MCF 10A (cell line): ENCODE measurements at regions not wholly inside any gene's neighbourhood (a gene's known extent, or its start where the extent isn't known, plus 50 kb on each side); places are given as distances from the start of the nearest gene placed in this dataset.

Experiments
- BruUV-seq: library from RNA; stranded (reverse); fragments of 400-500 nt; replicated peaks from 2 replicates; lab custom pipeline; 2021; lab: Mats Ljungman, UMichigan
- CTCF ChIA-PET: fragments of 300-600 bp; sonication (Branson Sonifier 250); formaldehyde crosslinking; extraction: SDS; loops from one replicate; lab custom pipeline; 2021; ENCODE audit warnings: antibody characterized with exemption, inconsistent platforms; lab: Yijun Ruan, JAX
- POLR2A ChIA-PET: fragments of 300-600, 350-650 bp; sonication (Branson Sonifier 250); formaldehyde crosslinking; extraction: SDS; loops from one replicate; lab custom pipeline; 2020; ENCODE audit warnings: antibody characterized with exemption, inconsistent platforms; lab: Yijun Ruan, JAX
- DNase-seq: peaks from one replicate; pipeline ENCODE4 v3.0.0-alpha.2; 2018; ENCODE audit not compliant: unreplicated experiment
- H3K27ac Mint-ChIP-seq: one replicate; pipeline ENCODE4 v1.8.0; 2022; ENCODE audit warnings: mild to moderate bottlenecking, low read depth, mixed read lengths; ENCODE audit not compliant: unreplicated experiment
- H3K27me3 Mint-ChIP-seq: one replicate; pipeline ENCODE4 v1.8.0; 2022; ENCODE audit warnings: mixed read lengths; ENCODE audit not compliant: insufficient read depth, unreplicated experiment
- H3K36me3 Mint-ChIP-seq: one replicate; pipeline ENCODE4 v1.8.0; 2022; ENCODE audit warnings: mild to moderate bottlenecking, moderate library complexity, mixed read lengths; ENCODE audit not compliant: insufficient read depth, unreplicated experiment
- H3K4me1 Mint-ChIP-seq: one replicate; pipeline ENCODE4 v1.8.0; 2022; ENCODE audit warnings: mixed read lengths; ENCODE audit not compliant: insufficient read depth, unreplicated experiment
- H3K4me3 Mint-ChIP-seq: one replicate; pipeline ENCODE4 v1.8.0; 2022; ENCODE audit warnings: mild to moderate bottlenecking, moderate library complexity, mixed read lengths; ENCODE audit not compliant: unreplicated experiment
- H3K9me3 Mint-ChIP-seq: one replicate; pipeline ENCODE4 v1.8.0; 2022; ENCODE audit warnings: mixed read lengths; ENCODE audit not compliant: unreplicated experiment
- intact Hi-C: fragments of 100-400 bp; cut with micrococcal nuclease; formaldehyde crosslinking; loops from 2 replicates; pipeline ENCODE4 v1.14.1; 2022
- TF ChIP-seq, protein P1 (sequence below): fragments of 200-600 bp; IDR thresholded peaks from one replicate; pipeline ENCODE4 v1.8.0; 2022; ENCODE audit warnings: antibody characterized with exemption, mild to moderate bottlenecking; ENCODE audit not compliant: unreplicated experiment

DNA sequence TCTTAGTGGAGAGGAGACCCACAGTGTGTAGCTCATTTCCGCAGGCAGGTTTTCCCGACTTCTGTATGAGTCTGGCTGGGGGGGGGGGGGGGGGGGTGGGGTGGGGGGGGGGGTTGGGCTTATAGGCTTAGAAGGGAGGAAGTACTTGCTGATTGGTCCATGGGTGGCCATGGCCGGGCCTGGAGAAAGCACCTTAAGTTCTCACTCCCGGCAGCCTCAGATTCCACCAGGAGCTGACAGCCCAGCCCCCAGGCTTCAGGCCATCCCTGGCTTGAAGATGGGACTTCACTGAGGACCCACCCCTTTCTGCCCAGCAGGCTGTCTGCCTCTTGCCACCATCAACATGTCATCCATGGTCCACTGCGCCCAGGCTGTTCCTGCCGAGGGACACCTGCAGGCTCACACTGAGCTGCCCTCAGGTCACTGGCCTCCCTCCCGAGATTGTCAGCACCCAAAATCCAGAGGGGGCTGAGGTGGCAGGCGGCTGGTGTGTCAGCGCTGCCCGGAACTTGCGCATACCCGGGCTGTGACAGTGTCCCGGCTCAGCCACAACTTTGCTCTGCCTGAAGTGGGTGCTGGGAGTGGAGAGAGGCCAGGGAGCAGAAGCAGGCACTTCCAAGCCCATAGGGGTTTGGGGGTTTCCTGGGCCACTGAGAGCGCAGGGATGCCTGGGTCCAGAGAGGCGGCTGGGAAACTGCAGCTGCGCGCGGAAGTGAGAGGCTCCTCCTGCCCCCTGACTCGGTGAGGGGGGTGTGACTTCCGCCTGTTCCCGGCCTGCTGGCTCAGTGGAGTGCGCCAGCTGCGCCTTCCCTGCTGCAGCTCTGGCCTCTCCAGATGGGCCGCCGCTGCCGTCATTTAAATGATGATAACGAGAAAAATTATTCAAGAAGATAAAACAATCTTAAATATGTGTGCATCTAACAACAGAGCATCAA, 256.1 kb downstream of the RPRM start:
- intact Hi-C loops: no loop called here
- ChIA-PET POLR2A (no interaction called here), CTCF (no interaction called here)
- Mint-ChIP-seq H3K27me3 (no peaks in the 10 kb centered on the region), H3K27ac (no peak overlapping the region), H3K9me3 (peaks cover 9% of the 10 kb centered on the region), H3K4me3 (no peak overlapping the region), H3K4me1 (no peaks in the 10 kb centered on the region), H3K36me3 (no peaks in the 10 kb centered on the region)
- DNase-seq: no peak
- TF ChIP-seq, protein P1, sequence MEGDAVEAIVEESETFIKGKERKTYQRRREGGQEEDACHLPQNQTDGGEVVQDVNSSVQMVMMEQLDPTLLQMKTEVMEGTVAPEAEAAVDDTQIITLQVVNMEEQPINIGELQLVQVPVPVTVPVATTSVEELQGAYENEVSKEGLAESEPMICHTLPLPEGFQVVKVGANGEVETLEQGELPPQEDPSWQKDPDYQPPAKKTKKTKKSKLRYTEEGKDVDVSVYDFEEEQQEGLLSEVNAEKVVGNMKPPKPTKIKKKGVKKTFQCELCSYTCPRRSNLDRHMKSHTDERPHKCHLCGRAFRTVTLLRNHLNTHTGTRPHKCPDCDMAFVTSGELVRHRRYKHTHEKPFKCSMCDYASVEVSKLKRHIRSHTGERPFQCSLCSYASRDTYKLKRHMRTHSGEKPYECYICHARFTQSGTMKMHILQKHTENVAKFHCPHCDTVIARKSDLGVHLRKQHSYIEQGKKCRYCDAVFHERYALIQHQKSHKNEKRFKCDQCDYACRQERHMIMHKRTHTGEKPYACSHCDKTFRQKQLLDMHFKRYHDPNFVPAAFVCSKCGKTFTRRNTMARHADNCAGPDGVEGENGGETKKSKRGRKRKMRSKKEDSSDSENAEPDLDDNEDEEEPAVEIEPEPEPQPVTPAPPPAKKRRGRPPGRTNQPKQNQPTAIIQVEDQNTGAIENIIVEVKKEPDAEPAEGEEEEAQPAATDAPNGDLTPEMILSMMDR: no peak
- BruUV-seq: no TSS peak

DNA sequence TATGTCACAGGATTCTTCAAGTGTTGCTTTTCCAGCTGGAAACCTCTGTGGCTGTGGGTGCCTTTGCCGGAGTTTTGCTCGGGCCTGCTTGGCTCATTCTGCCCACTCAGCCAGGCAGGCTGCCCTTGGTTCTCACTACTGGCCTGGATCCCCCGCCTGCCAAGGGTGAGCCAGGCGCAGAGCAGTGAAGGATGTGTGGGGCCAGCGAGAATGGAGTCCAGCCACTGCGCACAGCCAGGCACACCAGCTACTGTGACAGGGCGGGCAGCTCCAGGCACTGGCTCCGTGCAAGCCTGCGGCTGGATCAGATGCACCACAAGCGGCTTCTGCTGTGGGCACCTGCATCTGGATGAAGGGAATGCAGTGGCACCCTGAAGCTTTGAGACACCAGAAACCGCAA, 257.1 kb downstream of the RPRM start:
- CTCF ChIA-PET: interaction anchor here (0.6 kb wide), 1 partner anchor 270 kb away, joined by 3 read pairs; no protein-coding TSS in a partner anchor
- H3K27me3 Mint-ChIP-seq: no peaks in the 10 kb centered on the region

DNA sequence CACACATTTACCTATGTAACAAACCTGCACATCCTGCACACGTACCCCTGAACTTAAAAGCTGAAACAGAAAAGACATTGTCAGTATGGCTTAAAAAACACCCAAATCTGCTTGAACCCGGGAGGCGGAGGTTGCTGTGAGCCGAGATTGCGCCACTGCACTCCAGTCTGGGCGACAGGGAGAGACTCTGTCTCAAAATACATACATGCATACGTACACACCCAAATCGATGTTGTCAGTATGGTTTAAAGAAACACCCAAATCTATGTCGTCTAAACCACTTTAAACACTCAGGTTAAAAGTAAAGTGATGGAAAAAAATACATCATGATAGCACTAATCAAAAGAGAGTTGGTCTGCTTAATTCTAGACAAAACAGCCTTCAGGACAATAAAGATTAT, 257.5 kb downstream of the RPRM start:
- no peak for DNase-seq
- Mint-ChIP-seq H3K9me3 (no peaks in the 10 kb centered on the region), H3K4me1 (no peaks in the 10 kb centered on the region), H3K27me3 (no peaks in the 10 kb centered on the region), H3K4me3 (no peak overlapping the region), H3K27ac (no peak overlapping the region), H3K36me3 (no peaks in the 10 kb centered on the region)
- TF ChIP-seq, protein P1: no peak
- CTCF ChIA-PET: interaction anchor here (1.2 kb wide), 1 partner anchor 58 kb away, joined by 3 read pairs; no protein-coding TSS in a partner anchor
- intact Hi-C loops: no loop called here
- POLR2A ChIA-PET: interaction anchor here (0.6 kb wide), 1 partner anchor 27 kb away, joined by 3 read pairs; no protein-coding TSS in a partner anchor
- no TSS peak for BruUV-seq

More for the DNA sequence above, 257.1 kb downstream of the RPRM start:
- intact Hi-C loops: no loop called here
- Mint-ChIP-seq H3K4me3 (no peak overlapping the region), H3K9me3 (peaks cover 2% of the 10 kb centered on the region), H3K36me3 (no peaks in the 10 kb centered on the region), H3K4me1 (no peaks in the 10 kb centered on the region), H3K27ac (no peak overlapping the region)
- TF ChIP-seq, protein P1: no peak
- no TSS peak for BruUV-seq
- DNase-seq: no peak
- POLR2A ChIA-PET: interaction anchor here (0.6 kb wide), 1 partner anchor 27 kb away, joined by 3 read pairs; no protein-coding TSS in a partner anchor

DNA sequence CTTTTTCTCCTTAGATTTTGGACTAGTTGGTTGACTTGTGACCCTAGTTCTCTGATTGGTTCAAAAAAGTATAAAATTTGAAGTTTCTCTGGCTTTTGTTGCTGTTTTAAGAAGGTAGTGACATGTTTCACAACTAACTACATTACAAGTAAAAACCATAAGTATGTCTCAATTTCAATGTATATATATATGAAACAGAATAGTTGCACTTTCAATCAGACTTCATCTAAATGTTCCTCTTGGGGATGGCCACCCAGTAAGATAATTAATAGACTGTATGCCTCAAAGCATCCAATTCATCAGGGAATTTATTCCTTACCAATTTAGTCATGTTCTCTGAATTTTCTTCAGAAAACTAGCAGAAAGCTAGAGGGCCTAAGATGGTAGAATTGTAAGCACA, 259.7 kb downstream of the RPRM start:
- no peaks in the 10 kb centered on the region for H3K36me3 Mint-ChIP-seq
- H3K4me3 Mint-ChIP-seq: no peak overlapping the region
- TF ChIP-seq, protein P1: no peak
- no peaks in the 10 kb centered on the region for H3K9me3 Mint-ChIP-seq
- ChIA-PET CTCF (no interaction called here), POLR2A (no interaction called here)
- intact Hi-C loops: no loop called here
- DNase-seq: no peak
- H3K27me3 Mint-ChIP-seq: no peaks in the 10 kb centered on the region
- no peaks in the 10 kb centered on the region for H3K4me1 Mint-ChIP-seq
- no peak overlapping the region for H3K27ac Mint-ChIP-seq
- no TSS peak for BruUV-seq
